Thyroid gland (tissue), 4 donors: ENCODE measurements at regions not wholly inside any gene's neighbourhood (a gene's known extent, or its start where the extent isn't known, plus 50 kb on each side); places are given as distances from the start of the nearest gene placed in this dataset.

Source experiments
- DNase-seq, 2 donors: peaks; one replicate each; pipeline ENCODE4 v3.0.0-alpha.2; 2019
- H3K27ac ChIP-seq, 3 donors: fragments of 200-600 bp; sonication (generic); 1 replicate in 2 of 3; 2 replicates in 1 of 3; pipeline ENCODE4 v1.5.1; 2016 to 2019; ENCODE audit warnings: mild to moderate bottlenecking in 1 of 3, moderate library complexity in 1 of 3
- H3K27me3 ChIP-seq: fragments of 200-600 bp; sonication (generic); one replicate; pipeline ENCODE4 v1.5.1; 2019
- H3K36me3 ChIP-seq, 2 donors: fragments of 200-600 bp; sonication (generic); one replicate each; pipeline ENCODE4 v1.5.1; 2016 to 2019
- H3K4me1 ChIP-seq, 2 donors: fragments of 200-600 bp; sonication (generic); one replicate each; pipeline ENCODE4 v1.5.1; 2017 to 2019
- H3K4me3 ChIP-seq, 3 donors: fragments of 200-600 bp; sonication (generic); replicated peaks in 1 of 3; 1 replicate in 2 of 3; 2 replicates in 1 of 3; pipeline ENCODE4 v1.5.1; 2016; ENCODE audit warnings: mild to moderate bottlenecking in 1 of 3
- H3K9me3 ChIP-seq: fragments of 200-600 bp; sonication (generic); one replicate; pipeline ENCODE4 v1.5.1; 2017
- POLR2A ChIP-seq, 2 donors: fragments of 450-650 bp; IDR thresholded peaks; one replicate each; pipeline ENCODE4 v1.6.1; 2017; ENCODE audit warnings: antibody characterized with exemption in 2 of 2, mild to moderate bottlenecking in 2 of 2, moderate library complexity in 1 of 2
- WGBS, 2 donors: methylation state at CpG; one replicate each; pipeline ENCODE4 v1.1.5; 2017; 5-methylcytosine and 5-hydroxymethylcytosine counted together
- intact Hi-C: fragments of 100-400 bp; cut with DNase I; formaldehyde crosslinking; loops from one replicate; pipeline ENCODE4 v1.15.1; 2023
- TF ChIP-seq, protein P1 (sequence below), 6 experiments: fragments of 200-600 bp in 3 of 6; fragments of 450-650 bp in 3 of 6; sonication (generic) in 3 of 6; IDR thresholded peaks; one replicate each; pipeline ENCODE4 v1.5.1; 2016 to 2019; ENCODE audit warnings: antibody characterized with exemption in 6 of 6, mild to moderate bottlenecking in 2 of 6, inconsistent platforms in 1 of 6, moderate library complexity in 1 of 6

- intact Hi-C loops = no loop called here
- TF ChIP-seq, protein P1, sequence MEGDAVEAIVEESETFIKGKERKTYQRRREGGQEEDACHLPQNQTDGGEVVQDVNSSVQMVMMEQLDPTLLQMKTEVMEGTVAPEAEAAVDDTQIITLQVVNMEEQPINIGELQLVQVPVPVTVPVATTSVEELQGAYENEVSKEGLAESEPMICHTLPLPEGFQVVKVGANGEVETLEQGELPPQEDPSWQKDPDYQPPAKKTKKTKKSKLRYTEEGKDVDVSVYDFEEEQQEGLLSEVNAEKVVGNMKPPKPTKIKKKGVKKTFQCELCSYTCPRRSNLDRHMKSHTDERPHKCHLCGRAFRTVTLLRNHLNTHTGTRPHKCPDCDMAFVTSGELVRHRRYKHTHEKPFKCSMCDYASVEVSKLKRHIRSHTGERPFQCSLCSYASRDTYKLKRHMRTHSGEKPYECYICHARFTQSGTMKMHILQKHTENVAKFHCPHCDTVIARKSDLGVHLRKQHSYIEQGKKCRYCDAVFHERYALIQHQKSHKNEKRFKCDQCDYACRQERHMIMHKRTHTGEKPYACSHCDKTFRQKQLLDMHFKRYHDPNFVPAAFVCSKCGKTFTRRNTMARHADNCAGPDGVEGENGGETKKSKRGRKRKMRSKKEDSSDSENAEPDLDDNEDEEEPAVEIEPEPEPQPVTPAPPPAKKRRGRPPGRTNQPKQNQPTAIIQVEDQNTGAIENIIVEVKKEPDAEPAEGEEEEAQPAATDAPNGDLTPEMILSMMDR (IDR thresholded peaks at IDR 0.05) = no peak
- TF ChIP-seq POLR2A (IDR thresholded peaks at IDR 0.05) = no peak
- WGBS, 2 donors = 83 to 84% methylated on average over 5 of the region's 5 CpGs
- no peak overlapping the region for H3K27ac ChIP-seq
- no peak overlapping the region for H3K4me3 ChIP-seq
- no peaks in the 10 kb centered on the region for H3K36me3 ChIP-seq
- no peak for DNase-seq
- no peaks in the 10 kb centered on the region for H3K27me3 ChIP-seq
- no peaks in the 10 kb centered on the region for H3K9me3 ChIP-seq
- no peaks in the 10 kb centered on the region for H3K4me1 ChIP-seq
These were observed 89.5 kb upstream of the CALM2 start for GRCh38 chr2:47265751-47266231.

GRCh38 chr2:47265158-47265557 is 88.8 kb upstream of the CALM2 start:
- 80 to 92% methylated on average over 8 of the region's 8 CpGs for WGBS, 2 donors
- H3K36me3 ChIP-seq = no peaks in the 10 kb centered on the region
- no peaks in the 10 kb centered on the region for H3K4me1 ChIP-seq
- H3K27ac ChIP-seq = no peak overlapping the region
- no peaks in the 10 kb centered on the region for H3K9me3 ChIP-seq
- TF ChIP-seq POLR2A (IDR thresholded peaks at IDR 0.05) = no peak
- TF ChIP-seq, protein P1 (IDR thresholded peaks at IDR 0.05) = no peak
- no peak overlapping the region for H3K4me3 ChIP-seq
- no peaks in the 10 kb centered on the region for H3K27me3 ChIP-seq
- intact Hi-C loops = no loop called here
- no peak for DNase-seq

- H3K27me3 ChIP-seq = no peaks in the 10 kb centered on the region
- intact Hi-C loops = no loop called here
- WGBS, 2 donors = 97 to 98% methylated on average over 8 of the region's 8 CpGs
- no peaks in the 10 kb centered on the region for H3K9me3 ChIP-seq
- H3K27ac ChIP-seq = no peak overlapping the region
- no peaks in the 10 kb centered on the region for H3K36me3 ChIP-seq
- no peak overlapping the region for H3K4me3 ChIP-seq
- no peak for DNase-seq
- TF ChIP-seq, protein P1 (IDR thresholded peaks at IDR 0.05) = no peak
- no peak for TF ChIP-seq POLR2A (IDR thresholded peaks at IDR 0.05)
- peaks cover 0 to 2% of the 10 kb centered on the region in 2 donors for H3K4me1 ChIP-seq
These were observed 88.4 kb upstream of the CALM2 start for GRCh38 chr2:47264686-47265085.

DNA sequence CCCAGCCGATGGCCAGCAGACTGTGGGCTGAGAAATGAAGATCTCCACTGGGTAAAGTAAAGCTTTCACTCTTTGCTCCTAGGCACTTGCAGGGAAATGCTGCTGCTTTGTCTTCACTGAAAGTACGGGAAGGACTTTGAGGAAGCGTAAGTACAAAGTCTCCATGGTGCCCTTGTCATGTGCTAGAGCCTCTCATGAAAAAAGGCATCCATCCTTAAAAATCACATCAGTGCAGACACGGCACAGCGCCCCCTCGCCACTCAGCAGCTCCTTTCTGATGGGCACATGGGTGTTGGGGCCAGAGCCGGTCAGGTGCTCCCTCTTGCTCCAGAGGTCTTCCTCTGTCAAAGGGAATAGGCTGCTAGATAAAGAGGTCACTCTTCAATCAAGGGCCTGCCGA is 87.8 kb upstream of the CALM2 start:
- Histone ChIP-seq H3K36me3 (no peaks in the 10 kb centered on the region), H3K27me3 (no peaks in the 10 kb centered on the region), H3K27ac (no peak overlapping the region), H3K9me3 (no peaks in the 10 kb centered on the region), H3K4me1 (peaks cover 0 to 6% of the 10 kb centered on the region in 2 donors), H3K4me3 (no peak overlapping the region)
- no peak for TF ChIP-seq POLR2A (IDR thresholded peaks at IDR 0.05)
- TF ChIP-seq, protein P1 (IDR thresholded peaks at IDR 0.05) = peak in 1 of 6 experiments; percentile 16
- DNase-seq = peak; percentile 43 to 48
- intact Hi-C loops = no loop called here
- 46 to 56% methylated on average over 8 of the region's 8 CpGs for WGBS, 2 donors

DNA sequence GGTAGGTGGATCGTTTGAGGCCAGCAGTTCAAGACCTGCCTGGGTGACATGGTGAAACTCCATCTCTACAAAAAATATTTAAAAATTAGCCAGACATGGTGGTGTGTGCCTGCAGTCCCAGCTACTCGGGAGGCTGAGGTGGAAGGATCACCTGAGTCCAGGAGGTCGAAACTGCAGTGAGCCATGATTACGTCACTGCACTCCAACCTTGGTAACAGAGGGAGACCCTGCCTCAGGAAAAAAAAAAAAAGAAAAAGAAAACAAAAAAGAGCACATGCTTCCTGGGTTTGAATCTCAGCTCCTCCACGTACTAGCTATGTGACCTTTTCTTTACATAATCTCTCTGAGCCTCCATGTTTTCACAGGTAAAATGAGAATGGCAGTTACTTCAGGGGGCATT is 86.3 kb upstream of the CALM2 start:
- TF ChIP-seq, protein P1 (IDR thresholded peaks at IDR 0.05) = no peak
- TF ChIP-seq POLR2A (IDR thresholded peaks at IDR 0.05) = no peak
- Histone ChIP-seq H3K4me1 (peaks cover 0 to 6% of the 10 kb centered on the region in 2 donors), H3K27me3 (no peaks in the 10 kb centered on the region), H3K4me3 (no peak overlapping the region), H3K27ac (no peak overlapping the region), H3K9me3 (no peaks in the 10 kb centered on the region), H3K36me3 (no peaks in the 10 kb centered on the region)
- intact Hi-C loops = no loop called here
- 92 to 94% methylated on average over 5 of the region's 5 CpGs for WGBS, 2 donors
- DNase-seq = no peak
